Trophoblast cell (in vitro differentiated cells and primary cell): ENCODE measurements at regions not wholly inside any gene's neighbourhood (a gene's known extent, or its start where the extent isn't known, plus 50 kb on each side); places are given as distances from the start of the nearest gene placed in this dataset.
A peak's percentile ranks its signal among the peaks of the same experiment; 100 is the strongest.

Experiments
- DNase-seq, 2 donors: peaks; one replicate each; pipeline ENCODE4 v3.0.0-alpha.2; 2016
- H2AFZ ChIP-seq: 2 replicates; pipeline ENCODE4 v1.6.1; 2013; ENCODE audit warnings: low read length, moderate library complexity, mild to moderate bottlenecking; ENCODE audit not compliant: insufficient read depth, poor library complexity
- H2AK5ac ChIP-seq: 2 replicates; pipeline ENCODE4 v1.6.1; 2013; ENCODE audit warnings: mild to moderate bottlenecking, low read length
- H2BK120ac ChIP-seq: 2 replicates; pipeline ENCODE4 v1.6.1; 2013; ENCODE audit warnings: low read length, mild to moderate bottlenecking, moderate library complexity; ENCODE audit not compliant: insufficient read depth, poor library complexity
- H2BK12ac ChIP-seq: 2 replicates; pipeline ENCODE4 v1.6.1; 2013; ENCODE audit warnings: mild to moderate bottlenecking, low read length, moderate library complexity
- H2BK5ac ChIP-seq: 2 replicates; pipeline ENCODE4 v1.6.1; 2013; ENCODE audit warnings: low read length, low read depth, moderate library complexity, mild to moderate bottlenecking; ENCODE audit not compliant: poor library complexity
- H3K14ac ChIP-seq: 2 replicates; pipeline ENCODE4 v1.6.1; 2013; ENCODE audit warnings: mild to moderate bottlenecking, low read length
- H3K18ac ChIP-seq: 2 replicates; pipeline ENCODE4 v1.6.1; 2013; ENCODE audit warnings: mild to moderate bottlenecking, low read length
- H3K23ac ChIP-seq: 2 replicates; pipeline ENCODE4 v1.6.1; 2013; ENCODE audit warnings: low read length
- H3K27ac ChIP-seq: 2 replicates; pipeline ENCODE4 v1.5.1; 2013; ENCODE audit warnings: low read depth, mild to moderate bottlenecking, inconsistent platforms, low read length, moderate library complexity
- H3K27me3 ChIP-seq: 2 replicates; pipeline ENCODE4 v1.6.1; 2013; ENCODE audit warnings: inconsistent platforms, mild to moderate bottlenecking, low read length, moderate library complexity; ENCODE audit not compliant: insufficient read depth
- H3K36me3 ChIP-seq, 2 experiments: 1 replicate in 1 of 2; 2 replicates in 1 of 2; pipeline ENCODE4 v1.6.1; 2013; ENCODE audit warnings: low read length in 2 of 2, mild to moderate bottlenecking in 2 of 2, moderate library complexity in 1 of 2; ENCODE audit not compliant: insufficient read depth in 2 of 2, control insufficient read depth in 1 of 2
- H3K4ac ChIP-seq: 2 replicates; pipeline ENCODE4 v1.6.1; 2013; ENCODE audit warnings: low read depth, mild to moderate bottlenecking, low read length, moderate library complexity
- H3K4me1 ChIP-seq, 2 experiments: 1 replicate in 1 of 2; 2 replicates in 1 of 2; pipeline ENCODE4 v1.6.1; 2013; ENCODE audit warnings: low read length in 2 of 2, mild to moderate bottlenecking in 2 of 2, moderate library complexity in 1 of 2; ENCODE audit not compliant: insufficient read depth in 2 of 2, control insufficient read depth in 1 of 2
- H3K4me2 ChIP-seq: 2 replicates; pipeline ENCODE4 v1.6.1; 2013; ENCODE audit warnings: inconsistent platforms, mild to moderate bottlenecking, low read length, moderate library complexity
- H3K4me3 ChIP-seq: 2 replicates; pipeline ENCODE4 v1.5.1; 2013; ENCODE audit warnings: mild to moderate bottlenecking, low read depth, low read length, inconsistent platforms
- H3K79me1 ChIP-seq: one replicate; pipeline ENCODE4 v1.6.1; 2013; ENCODE audit warnings: low read length
- H3K79me2 ChIP-seq: 2 replicates; pipeline ENCODE4 v1.6.1; 2013; ENCODE audit warnings: low read length, mild to moderate bottlenecking; ENCODE audit not compliant: control insufficient read depth, insufficient read depth, poor library complexity
- H3K9ac ChIP-seq: 2 replicates; pipeline ENCODE4 v1.6.1; 2013; ENCODE audit warnings: mild to moderate bottlenecking, low read length
- H3K9me3 ChIP-seq: 2 replicates; pipeline ENCODE4 v1.6.1; 2013; ENCODE audit warnings: low read depth, mild to moderate bottlenecking, control low read depth, inconsistent platforms, low read length; ENCODE audit not compliant: insufficient read depth
- H4K12ac ChIP-seq: 2 replicates; pipeline ENCODE4 v1.6.1; 2013; ENCODE audit warnings: low read depth, mild to moderate bottlenecking, low read length, moderate library complexity
- H4K8ac ChIP-seq: 2 replicates; pipeline ENCODE4 v1.6.1; 2013; ENCODE audit warnings: low read depth, mild to moderate bottlenecking, low read length, moderate library complexity
- H4K91ac ChIP-seq: one replicate; pipeline ENCODE4 v1.6.1; 2013; ENCODE audit warnings: low read depth, mild to moderate bottlenecking, low read length, moderate library complexity
- WGBS: extraction: QIAGEN DNeasy Blood & Tissue Kit; methylation state at CpG from one replicate; pipeline ENCODE4 v1.1.7; 2013; ENCODE audit warnings: missing lambda C conversion rate; ENCODE audit not compliant: insufficient read length, insufficient coverage; ENCODE audit errors: extremely low coverage; 5-methylcytosine and 5-hydroxymethylcytosine counted together

GRCh38 chr9:79263628-79264027 lies 308.1 kb upstream of the TLE4 start:
- H3K27me3 ChIP-seq, result no peaks in the 10 kb centered on the region
- no peak overlapping the region for H3K9ac ChIP-seq
- H4K91ac ChIP-seq, result no peak overlapping the region
- H4K8ac ChIP-seq, result no peak overlapping the region
- H3K14ac ChIP-seq, result no peak overlapping the region
- H4K12ac ChIP-seq, result no peak overlapping the region
- H3K79me1 ChIP-seq, result no peaks in the 10 kb centered on the region
- no peak overlapping the region for H3K27ac ChIP-seq
- no peak overlapping the region for H2BK12ac ChIP-seq
- H2BK5ac ChIP-seq, result no peak overlapping the region
- H3K4me3 ChIP-seq, result no peak overlapping the region
- peaks cover 0 to 2% of the 10 kb centered on the region in 2 experiments for H3K4me1 ChIP-seq
- H3K18ac ChIP-seq, result no peak overlapping the region
- WGBS, result no CpG with 5 or more reads among the region's 1 CpG
- no peaks in the 10 kb centered on the region for H3K9me3 ChIP-seq
- H3K36me3 ChIP-seq, result no peaks in the 10 kb centered on the region
- H3K4ac ChIP-seq, result no peak overlapping the region
- no peak overlapping the region for H2AFZ ChIP-seq
- no peak overlapping the region for H3K23ac ChIP-seq
- H2BK120ac ChIP-seq, result no peak overlapping the region
- no peaks in the 10 kb centered on the region for H3K79me2 ChIP-seq
- H3K4me2 ChIP-seq, result no peak overlapping the region
- H2AK5ac ChIP-seq, result no peak overlapping the region
- DNase-seq, result peak in 1 of 2 donors; percentile 9

GRCh38 chr9:79264041-79264440 lies 307.7 kb upstream of the TLE4 start:
- Histone ChIP-seq H3K36me3 (no peaks in the 10 kb centered on the region), H4K8ac (no peak overlapping the region), H3K14ac (no peak overlapping the region), H3K4me3 (no peak overlapping the region), H3K18ac (no peak overlapping the region), H3K79me2 (no peaks in the 10 kb centered on the region), H2BK12ac (no peak overlapping the region), H3K27me3 (no peaks in the 10 kb centered on the region), H3K4me1 (peaks cover 0 to 2% of the 10 kb centered on the region in 2 experiments), H3K9me3 (no peaks in the 10 kb centered on the region), H4K12ac (no peak overlapping the region), H2AK5ac (no peak overlapping the region), H3K9ac (no peak overlapping the region), H2BK120ac (no peak overlapping the region), H2AFZ (no peak overlapping the region), H3K4me2 (no peak overlapping the region), H4K91ac (no peak overlapping the region), H3K79me1 (no peaks in the 10 kb centered on the region), H3K27ac (no peak overlapping the region), H2BK5ac (no peak overlapping the region), H3K4ac (no peak overlapping the region), H3K23ac (no peak overlapping the region)
- DNase-seq, result no peak

- DNase-seq, result no peak
- Histone ChIP-seq H3K36me3 (no peaks in the 10 kb centered on the region), H3K4me1 (peaks cover 0 to 2% of the 10 kb centered on the region in 2 experiments), H2AK5ac (no peak overlapping the region), H3K27ac (no peak overlapping the region), H3K4ac (no peak overlapping the region), H2BK12ac (no peak overlapping the region), H3K23ac (no peak overlapping the region), H3K14ac (no peak overlapping the region), H3K79me2 (no peaks in the 10 kb centered on the region), H3K27me3 (no peaks in the 10 kb centered on the region), H3K79me1 (no peaks in the 10 kb centered on the region), H4K12ac (no peak overlapping the region), H2BK120ac (no peak overlapping the region), H4K8ac (no peak overlapping the region), H4K91ac (no peak overlapping the region), H3K18ac (no peak overlapping the region), H2AFZ (no peak overlapping the region), H3K9me3 (no peaks in the 10 kb centered on the region), H3K4me2 (no peak overlapping the region), H3K4me3 (no peak overlapping the region), H2BK5ac (no peak overlapping the region), H3K9ac (no peak overlapping the region)
- no CpG with 5 or more reads among the region's 11 CpGs for WGBS
Measured at GRCh38 chr9:79264511-79265355, 307.0 kb upstream of the TLE4 start.

GRCh38 chr9:79266986-79267385 lies 304.8 kb upstream of the TLE4 start:
- no peak overlapping the region for H2BK5ac ChIP-seq
- H3K4me3 ChIP-seq, result no peak overlapping the region
- no peaks in the 10 kb centered on the region for H3K27me3 ChIP-seq
- no peak overlapping the region for H2AK5ac ChIP-seq
- no peaks in the 10 kb centered on the region for H3K79me2 ChIP-seq
- H3K9ac ChIP-seq, result no peak overlapping the region
- no peak overlapping the region for H3K4me2 ChIP-seq
- H3K23ac ChIP-seq, result no peak overlapping the region
- no peak overlapping the region for H3K27ac ChIP-seq
- no peaks in the 10 kb centered on the region for H3K79me1 ChIP-seq
- no peak for DNase-seq
- H4K8ac ChIP-seq, result no peak overlapping the region
- H3K4ac ChIP-seq, result no peak overlapping the region
- peaks cover 0 to 2% of the 10 kb centered on the region in 2 experiments for H3K4me1 ChIP-seq
- no peak overlapping the region for H3K18ac ChIP-seq
- no peak overlapping the region for H2AFZ ChIP-seq
- no peak overlapping the region for H2BK12ac ChIP-seq
- H4K12ac ChIP-seq, result no peak overlapping the region
- H2BK120ac ChIP-seq, result no peak overlapping the region
- no peaks in the 10 kb centered on the region for H3K36me3 ChIP-seq
- no peaks in the 10 kb centered on the region for H3K9me3 ChIP-seq
- no peak overlapping the region for H3K14ac ChIP-seq
- no peak overlapping the region for H4K91ac ChIP-seq
